HepG2 (cell line): ENCODE measurements at regions not wholly inside any gene's neighbourhood (a gene's known extent, or its start where the extent isn't known, plus 50 kb on each side); places are given as distances from the start of the nearest gene placed in this dataset.

Source experiments
- ATAC-seq: fragments of 200-7000 bp; cut with Tn5 transposase; 3 replicates; pipeline ENCODE4 v1.9.1; 2020; ENCODE audit warnings: mild to moderate bottlenecking, moderate library complexity
- BruUV-seq: library from RNA; stranded (reverse); fragments of 400-500 nt; replicated peaks from 2 replicates; lab custom pipeline; 2021; lab: Mats Ljungman, UMichigan
- CTCF ChIA-PET: fragments of 300-600 bp; formaldehyde crosslinking; extraction: SDS; loops from one replicate; lab custom pipeline; 2021; ENCODE audit warnings: low total read pairs, inconsistent platforms, low intra/inter-chr PET ratio; lab: Yijun Ruan, JAX
- POLR2A ChIA-PET: fragments of 350-600 bp; sonication (Branson Sonifier 250); formaldehyde crosslinking; loops from one replicate; lab custom pipeline; 2020; ENCODE audit warnings: antibody characterized with exemption, inconsistent platforms; lab: Yijun Ruan, JAX
- DNase-seq: peaks from one replicate; pipeline ENCODE4 v3.0.0-alpha.2; 2015; ENCODE audit warnings: low spot score
- FAIRE-seq: peaks from 3 replicates; lab custom pipeline; 2011; peaks lifted over from hg19 to GRCh38; lab: Jason Lieb, UNC
- H2AFZ ChIP-seq: one replicate; pipeline ENCODE4 v1.6.1; 2011; ENCODE audit warnings: low read length, inconsistent platforms
- H3K27ac ChIP-seq: fragments of 300-600 bp; 3 replicates; pipeline ENCODE4 v1.8.0; 2011; ENCODE audit warnings: mixed run types, mild to moderate bottlenecking, mixed read lengths, low read length, inconsistent platforms; ENCODE audit not compliant: insufficient read depth; ENCODE audit errors: extremely low read length
- H3K27me3 ChIP-seq, 2 experiments: fragments of 200-600 bp in 1 of 2; 2 replicates in 1 of 2; 3 replicates in 1 of 2; pipeline versions ENCODE4 v1.6.0 to v1.8.0; 2011; ENCODE audit warnings: low read length in 2 of 2, mild to moderate bottlenecking in 2 of 2, moderate library complexity in 2 of 2, inconsistent platforms in 1 of 2; ENCODE audit not compliant: insufficient read depth in 2 of 2, control insufficient read depth in 1 of 2
- H3K36me3 ChIP-seq, 2 experiments: fragments of 200-600 bp in 1 of 2; replicated peaks in 1 of 2; 2 replicates in 1 of 2; 3 replicates in 1 of 2; pipeline versions ENCODE4 v1.5.1 to v1.8.0; 2011; ENCODE audit warnings: low read length in 2 of 2, inconsistent platforms in 1 of 2; ENCODE audit not compliant: insufficient read depth in 2 of 2, control insufficient read depth in 1 of 2
- H3K4me1 ChIP-seq: 2 replicates; pipeline ENCODE4 v1.5.1; 2012; ENCODE audit warnings: low read length, inconsistent platforms; ENCODE audit not compliant: insufficient read depth
- H3K4me2 ChIP-seq: 2 replicates; pipeline ENCODE4 v1.6.0; 2011; ENCODE audit warnings: low read depth, low read length, inconsistent platforms
- H3K4me3 ChIP-seq, 3 experiments: fragments of 200-600 bp in 1 of 3; sonication (generic), shearing (Covaris generic) in 1 of 3; replicated peaks in 1 of 3; 2 replicates each; pipeline ENCODE4 v1.5.1; 2011 to 2016; ENCODE audit warnings: low read length in 3 of 3, inconsistent platforms in 2 of 3, low read depth in 2 of 3, mild to moderate bottlenecking in 2 of 3, control low read depth in 1 of 3, mixed read lengths in 1 of 3; ENCODE audit not compliant: insufficient read depth in 1 of 3
- H3K79me2 ChIP-seq: one replicate; pipeline ENCODE4 v1.6.1; 2011; ENCODE audit warnings: low read length, inconsistent platforms; ENCODE audit not compliant: insufficient read depth
- H3K9ac ChIP-seq: 2 replicates; pipeline ENCODE4 v1.6.0; 2011; ENCODE audit warnings: mild to moderate bottlenecking, low read depth, low read length, inconsistent platforms; ENCODE audit not compliant: insufficient read depth
- H3K9me3 ChIP-seq: 2 replicates; pipeline ENCODE4 v1.5.1; 2012; ENCODE audit warnings: mild to moderate bottlenecking, low read length
- H4K20me1 ChIP-seq: 2 replicates; pipeline ENCODE4 v1.6.0; 2011; ENCODE audit warnings: inconsistent platforms, mild to moderate bottlenecking, low read length, moderate library complexity; ENCODE audit not compliant: insufficient read depth
- GMEB1 ChIP-seq: sonication (generic); formaldehyde crosslinking; IDR thresholded peaks from 2 replicates; pipeline ENCODE4 v1.5.1; 2020; ENCODE audit warnings: missing genetic modification reagents, mild to moderate bottlenecking, borderline replicate concordance
- HCFC1 ChIP-seq: fragments of 150-350 bp; IDR thresholded peaks from 2 replicates; pipeline ENCODE4 v1.6.1; 2014; ENCODE audit warnings: low read depth, low read length
- HDAC2 ChIP-seq: sonication (generic); formaldehyde crosslinking; IDR thresholded peaks from 2 replicates; pipeline ENCODE4 v1.4.0; 2020; ENCODE audit warnings: missing genetic modification reagents
- IRF1 ChIP-seq: sonication (generic); formaldehyde crosslinking; IDR thresholded peaks from 2 replicates; pipeline ENCODE4 v1.4.0; 2020; ENCODE audit warnings: low read depth, mild to moderate bottlenecking, missing genetic modification reagents
- KLF16 ChIP-seq, 2 experiments: sonication (generic) in 1 of 2; formaldehyde crosslinking in 1 of 2; IDR thresholded peaks; 2 replicates each; pipeline versions ENCODE4 v1.6.1 to v1.8.0; 2016 to 2023; ENCODE audit warnings: missing genetic modification reagents in 2 of 2, missing compliant biosample characterization in 1 of 2
- MAFK ChIP-seq, 2 experiments: IDR thresholded peaks in 1 of 2; conservative IDR thresholded peaks in 1 of 2; 2 replicates each; pipeline ENCODE4 v1.6.1; 2011; ENCODE audit warnings: improper control_type of control experiment in 2 of 2, low read length in 2 of 2
- RAD51 ChIP-seq: fragments of 450-650 bp; IDR thresholded peaks from 2 replicates; pipeline ENCODE4 v1.6.1; 2016; ENCODE audit warnings: borderline replicate concordance
- ZBTB40 ChIP-seq, 2 experiments: fragments of 450-650 bp in 1 of 2; sonication (generic) in 1 of 2; formaldehyde crosslinking in 1 of 2; IDR thresholded peaks; 2 replicates each; pipeline versions ENCODE4 v1.6.1 to v1.8.0; 2016 to 2022; ENCODE audit warnings: antibody characterized with exemption in 1 of 2, mild to moderate bottlenecking in 1 of 2, missing genetic modification reagents in 1 of 2
- ZC3H13 ChIP-seq: sonication (generic); formaldehyde crosslinking; IDR thresholded peaks from 2 replicates; pipeline ENCODE4 v1.8.1; 2023; ENCODE audit warnings: mild to moderate bottlenecking, missing genetic modification reagents, moderate library complexity
- in situ Hi-C: cut with HindIII; loops from 2 replicates; pipeline ENCODE4 v1.10.0; 2017; ENCODE audit warnings: low pct_unique_long_range_greater_than_20kb; ENCODE audit not compliant: extremely low pct_ligation_motif_present
- intact Hi-C: fragments of 100-400 bp; cut with micrococcal nuclease; formaldehyde crosslinking; loops from one replicate; pipeline ENCODE4 v1.10.0; 2022; ENCODE audit not compliant: unreplicated experiment
- TF ChIP-seq, protein P1 (sequence below): IDR thresholded peaks from 2 replicates; pipeline ENCODE4 v1.6.1; 2016; ENCODE audit warnings: missing biosample characterization, missing genetic modification reagents, low read depth

GRCh38 chr21:29242201-29242600, 56.5 kb upstream of the BACH1 start:
- H3K27me3 ChIP-seq, result no peaks in the 10 kb centered on the region
- POLR2A ChIA-PET, result no interaction called here
- no peaks in the 10 kb centered on the region for H3K36me3 ChIP-seq
- H3K79me2 ChIP-seq, result no peaks in the 10 kb centered on the region
- no peak overlapping the region for H2AFZ ChIP-seq
- DNase-seq, result no peak
- H3K4me1 ChIP-seq, result no peaks in the 10 kb centered on the region
- no peak overlapping the region for H3K4me3 ChIP-seq
- in situ Hi-C loops, result no loop called here
- CTCF ChIA-PET, result no interaction called here
- no peak for TF ChIP-seq MAFK (conservative IDR thresholded peaks at IDR 0.05 in 1 of 2, IDR thresholded peaks at IDR 0.05 in 1 of 2; ENCODE audit: low read length in 2 of 2)
- TF ChIP-seq RAD51, result no peak
- TF ChIP-seq, protein P1, sequence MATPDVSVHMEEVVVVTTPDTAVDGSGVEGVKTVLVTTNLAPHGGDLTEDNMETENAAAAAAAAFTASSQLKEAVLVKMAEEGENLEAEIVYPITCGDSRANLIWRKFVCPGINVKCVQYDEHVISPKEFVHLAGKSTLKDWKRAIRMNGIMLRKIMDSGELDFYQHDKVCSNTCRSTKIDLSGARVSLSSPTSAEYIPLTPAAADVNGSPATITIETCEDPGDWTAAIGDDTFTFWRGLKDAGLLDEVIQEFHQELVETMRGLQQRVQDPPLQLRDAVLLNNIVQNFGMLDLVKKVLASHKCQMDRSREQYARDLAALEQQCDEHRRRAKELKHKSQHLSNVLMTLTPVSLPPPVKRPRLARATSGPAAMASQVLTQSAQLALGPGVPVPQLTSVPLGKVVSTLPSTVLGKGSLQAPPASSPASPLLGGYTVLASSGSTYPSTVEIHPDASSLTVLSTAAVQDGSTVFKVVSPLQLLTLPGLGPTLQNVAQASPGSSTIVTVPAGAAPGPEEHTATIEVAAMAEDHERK (CRISPR knock-in tag), result no peak
- TF ChIP-seq ZBTB40 (IDR thresholded peaks at IDR 0.05), result no peak
- TF ChIP-seq ZBTB40 (CRISPR knock-in tag; IDR thresholded peaks at IDR 0.05), result no peak
- TF ChIP-seq HDAC2 (CRISPR knock-in tag), result no peak
- no peak for TF ChIP-seq HCFC1
- no peak for TF ChIP-seq GMEB1 (CRISPR knock-in tag)
- no peak for TF ChIP-seq IRF1 (CRISPR knock-in tag)
- no peak for TF ChIP-seq KLF16 (CRISPR knock-in tag; IDR thresholded peaks at IDR 0.05)
- no peak for TF ChIP-seq ZC3H13
- TF ChIP-seq, all 625 proteins: peak for 0
- Histone ChIP-seq H4K20me1 (no peaks in the 10 kb centered on the region), H3K9me3 (no peaks in the 10 kb centered on the region), H3K9ac (no peak overlapping the region), H3K27ac (no peak overlapping the region), H3K4me2 (no peak overlapping the region)
- BruUV-seq, result no TSS peak
- ATAC-seq, result no peak
- intact Hi-C loops, result no loop called here
- FAIRE-seq, result no peak
